Gastrocnemius medialis (tissue), 4 donors: ENCODE measurements at regions not wholly inside any gene's neighbourhood (a gene's known extent, or its start where the extent isn't known, plus 50 kb on each side); places are given as distances from the start of the nearest gene placed in this dataset.

Source experiments
- CTCF ChIP-seq, 5 experiments: fragments of 450-650 bp in 3 of 5; fragments of 200-600 bp in 2 of 5; sonication (generic) in 2 of 5; IDR thresholded peaks in 4 of 5; conservative IDR thresholded peaks in 1 of 5; 1 replicate in 4 of 5; 2 replicates in 1 of 5; pipeline ENCODE4 v1.5.1; 2016 to 2019; ENCODE audit warnings: antibody characterized with exemption in 5 of 5, mild to moderate bottlenecking in 3 of 5, moderate library complexity in 3 of 5
- POLR2A ChIP-seq, 2 donors: fragments of 450-650 bp; IDR thresholded peaks; one replicate each; pipeline ENCODE4 v1.6.1; 2017; ENCODE audit warnings: antibody characterized with exemption in 2 of 2, mild to moderate bottlenecking in 2 of 2, moderate library complexity in 2 of 2

DNA sequence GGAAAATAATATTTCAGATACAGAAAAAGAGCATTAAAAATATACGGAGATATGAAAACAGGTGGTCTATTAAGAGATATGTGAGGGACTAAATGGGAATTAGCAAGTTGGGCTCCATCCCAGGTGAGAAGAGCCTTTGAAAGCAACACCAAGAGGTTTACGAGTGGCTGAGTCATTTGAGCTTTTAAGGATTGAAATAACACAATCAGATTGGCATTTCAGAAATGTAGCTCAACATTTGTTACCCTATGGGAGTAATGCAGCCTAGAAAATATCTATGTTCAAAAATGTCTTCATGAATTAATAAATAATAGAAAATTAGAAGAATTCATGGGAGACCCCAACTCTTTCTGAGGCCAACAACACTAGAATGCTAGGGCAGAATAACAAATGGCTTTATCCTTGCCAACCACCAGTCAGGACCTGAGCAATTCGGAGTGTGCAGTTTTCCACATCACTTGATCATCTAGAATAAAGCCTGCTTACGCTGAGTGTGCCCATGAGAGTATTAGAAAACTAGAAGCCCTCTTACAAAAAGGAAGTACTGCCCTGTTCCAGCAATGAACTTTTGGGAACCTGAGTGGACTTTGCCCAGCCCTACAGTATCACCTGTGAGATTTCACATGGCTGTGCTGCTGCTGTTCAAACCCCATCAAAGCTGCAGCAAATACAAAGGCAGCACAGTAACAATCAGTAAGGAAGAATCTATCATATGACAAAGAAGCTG lies 538.0 kb upstream of the CAMK1G start:
- TF ChIP-seq POLR2A (IDR thresholded peaks at IDR 0.05) (no peak), CTCF (IDR thresholded peaks at IDR 0.05 in 4 of 5, conservative IDR thresholded peaks at IDR 0.05 in 1 of 5) (no peak)
